Endodermal cell (in vitro differentiated cells): ENCODE measurements at regions not wholly inside any gene's neighbourhood (a gene's known extent, or its start where the extent isn't known, plus 50 kb on each side); places are given as distances from the start of the nearest gene placed in this dataset.

Experiments used
- DNase-seq: peaks from one replicate; pipeline ENCODE4 v3.0.0-alpha.2; 2017
- H3K27ac ChIP-seq: 2 replicates; pipeline ENCODE4 v1.5.1; 2013; ENCODE audit warnings: mild to moderate bottlenecking, low read depth, low read length, moderate library complexity
- H3K27me3 ChIP-seq: 2 replicates; pipeline ENCODE4 v1.6.1; 2013; ENCODE audit warnings: mild to moderate bottlenecking, low read length, moderate library complexity; ENCODE audit not compliant: insufficient read depth, control insufficient read depth, poor library complexity, severe bottlenecking
- H3K36me3 ChIP-seq: 2 replicates; pipeline ENCODE4 v1.7.0; 2013; ENCODE audit warnings: mild to moderate bottlenecking, low read length, moderate library complexity; ENCODE audit not compliant: control insufficient read depth, insufficient read depth
- H3K4me1 ChIP-seq: one replicate; pipeline ENCODE4 v1.7.0; 2013; ENCODE audit warnings: low read length; ENCODE audit not compliant: control insufficient read depth, insufficient read depth
- H3K4me3 ChIP-seq: 2 replicates; pipeline ENCODE4 v1.5.1; 2013; ENCODE audit warnings: mild to moderate bottlenecking, low read length, moderate library complexity
- H3K9ac ChIP-seq: 2 replicates; pipeline ENCODE4 v1.6.1; 2013; ENCODE audit warnings: mild to moderate bottlenecking, low read length, moderate library complexity; ENCODE audit not compliant: poor library complexity, severe bottlenecking; ENCODE audit errors: extremely low read depth
- H3K9me3 ChIP-seq: 2 replicates; pipeline ENCODE4 v1.6.1; 2013; ENCODE audit warnings: mild to moderate bottlenecking, low read length, moderate library complexity; ENCODE audit not compliant: control insufficient read depth
- H3K27ac Mint-ChIP-seq: 2 replicates; pipeline ENCODE4 v1.8.0; 2020; ENCODE audit warnings: mixed read lengths
- H3K27me3 Mint-ChIP-seq: 2 replicates; pipeline ENCODE4 v1.8.0; 2021; ENCODE audit warnings: mild to moderate bottlenecking, mixed read lengths; ENCODE audit not compliant: insufficient read depth
- H3K36me3 Mint-ChIP-seq: 2 replicates; pipeline ENCODE4 v1.8.0; 2020; ENCODE audit warnings: low read depth, mixed read lengths
- H3K4me1 Mint-ChIP-seq: 2 replicates; pipeline ENCODE4 v1.8.0; 2020; ENCODE audit warnings: mixed read lengths
- H3K4me3 Mint-ChIP-seq: 2 replicates; pipeline ENCODE4 v1.8.0; 2020; ENCODE audit warnings: mild to moderate bottlenecking, moderate library complexity, mixed read lengths
- H3K9me3 Mint-ChIP-seq: 2 replicates; pipeline ENCODE4 v1.8.0; 2020; ENCODE audit warnings: mild to moderate bottlenecking, mixed read lengths
- WGBS, 2 experiments: methylation state at CpG; one replicate each; pipeline versions ENCODE4 v1.1.5 to v1.1.7; 2013; ENCODE audit warnings: missing lambda C conversion rate in 2 of 2, mixed read lengths in 1 of 2; ENCODE audit not compliant: insufficient coverage in 1 of 2, insufficient read length in 1 of 2; 5-methylcytosine and 5-hydroxymethylcytosine counted together
- TF ChIP-seq, protein P1 (sequence below): fragments of 200-600 bp; sonication (generic); conservative IDR thresholded peaks from 2 replicates; pipeline ENCODE4 v1.5.0; 2021; ENCODE audit warnings: antibody characterized with exemption, mild to moderate bottlenecking

DNA sequence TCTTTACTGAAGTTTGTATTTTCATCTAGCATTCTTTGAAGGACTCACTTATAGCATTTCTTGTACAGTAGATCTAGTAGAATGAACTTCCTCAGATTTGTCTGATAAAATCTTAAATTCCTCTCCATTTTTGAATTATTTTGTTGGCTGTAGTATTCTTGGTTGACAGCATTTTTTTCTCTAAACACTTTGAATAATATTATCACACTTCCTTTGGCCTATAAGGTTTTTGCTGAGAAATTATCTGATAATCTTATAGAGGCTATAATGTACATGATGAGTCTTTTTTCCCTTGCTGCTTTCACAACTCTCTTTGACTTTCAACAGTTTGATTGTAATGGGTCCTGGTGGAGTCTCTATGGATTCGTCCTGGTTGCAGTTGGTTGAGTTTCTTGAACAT is 169.5 kb downstream of the NOL4 start:
- no peak for DNase-seq
- Histone ChIP-seq H3K27me3 (no peaks in the 10 kb centered on the region), H3K9me3 (no peaks in the 10 kb centered on the region), H3K27ac (no peak overlapping the region), H3K36me3 (no peaks in the 10 kb centered on the region), H3K9ac (no peak overlapping the region), H3K4me3 (no peak overlapping the region), H3K4me1 (no peaks in the 10 kb centered on the region)
- H3K4me1 Mint-ChIP-seq, result no peaks in the 10 kb centered on the region
- H3K36me3 Mint-ChIP-seq, result no peaks in the 10 kb centered on the region
- TF ChIP-seq, protein P1, sequence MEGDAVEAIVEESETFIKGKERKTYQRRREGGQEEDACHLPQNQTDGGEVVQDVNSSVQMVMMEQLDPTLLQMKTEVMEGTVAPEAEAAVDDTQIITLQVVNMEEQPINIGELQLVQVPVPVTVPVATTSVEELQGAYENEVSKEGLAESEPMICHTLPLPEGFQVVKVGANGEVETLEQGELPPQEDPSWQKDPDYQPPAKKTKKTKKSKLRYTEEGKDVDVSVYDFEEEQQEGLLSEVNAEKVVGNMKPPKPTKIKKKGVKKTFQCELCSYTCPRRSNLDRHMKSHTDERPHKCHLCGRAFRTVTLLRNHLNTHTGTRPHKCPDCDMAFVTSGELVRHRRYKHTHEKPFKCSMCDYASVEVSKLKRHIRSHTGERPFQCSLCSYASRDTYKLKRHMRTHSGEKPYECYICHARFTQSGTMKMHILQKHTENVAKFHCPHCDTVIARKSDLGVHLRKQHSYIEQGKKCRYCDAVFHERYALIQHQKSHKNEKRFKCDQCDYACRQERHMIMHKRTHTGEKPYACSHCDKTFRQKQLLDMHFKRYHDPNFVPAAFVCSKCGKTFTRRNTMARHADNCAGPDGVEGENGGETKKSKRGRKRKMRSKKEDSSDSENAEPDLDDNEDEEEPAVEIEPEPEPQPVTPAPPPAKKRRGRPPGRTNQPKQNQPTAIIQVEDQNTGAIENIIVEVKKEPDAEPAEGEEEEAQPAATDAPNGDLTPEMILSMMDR, result no peak
- no peaks in the 10 kb centered on the region for H3K27me3 Mint-ChIP-seq
- no peaks in the 10 kb centered on the region for H3K9me3 Mint-ChIP-seq
- 91% methylated on average over 1 of the region's 1 CpG; no CpG with 5 or more reads in 1 of the 2 experiments for WGBS, 2 experiments
- H3K4me3 Mint-ChIP-seq, result no peak overlapping the region
- H3K27ac Mint-ChIP-seq, result no peak overlapping the region

DNA sequence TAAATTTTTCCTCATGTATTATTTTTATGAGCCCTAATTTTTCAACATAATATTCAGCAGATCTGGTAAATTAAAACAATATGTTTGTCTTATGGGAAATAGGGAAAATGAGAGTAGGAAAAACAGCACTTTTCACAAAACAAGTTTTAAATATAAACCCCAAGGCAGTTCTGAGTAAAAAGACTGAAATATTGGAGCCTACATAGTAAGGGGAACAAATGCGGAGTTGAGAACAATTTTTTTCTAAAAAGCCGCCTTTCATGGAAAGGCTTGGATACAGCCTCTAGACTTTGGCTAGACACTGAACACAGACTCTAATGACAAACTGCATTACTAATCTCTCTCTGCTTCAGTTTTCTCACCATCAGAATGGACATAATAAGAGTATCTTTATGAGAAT is 174.1 kb downstream of the NOL4 start:
- TF ChIP-seq, protein P1, result no peak
- H3K4me1 Mint-ChIP-seq, result peaks cover 5% of the 10 kb centered on the region
- Histone ChIP-seq H3K4me3 (no peak overlapping the region), H3K4me1 (no peaks in the 10 kb centered on the region), H3K27me3 (no peaks in the 10 kb centered on the region), H3K9me3 (no peaks in the 10 kb centered on the region), H3K27ac (no peak overlapping the region), H3K9ac (no peak overlapping the region), H3K36me3 (no peaks in the 10 kb centered on the region)
- H3K27ac Mint-ChIP-seq, result no peak overlapping the region
- no peak for DNase-seq
- no peaks in the 10 kb centered on the region for H3K27me3 Mint-ChIP-seq
- no peak overlapping the region for H3K4me3 Mint-ChIP-seq
- 100% methylated on average over 1 to 2 of the region's 2 CpGs for WGBS, 2 experiments
- no peaks in the 10 kb centered on the region for H3K9me3 Mint-ChIP-seq
- no peaks in the 10 kb centered on the region for H3K36me3 Mint-ChIP-seq

DNA sequence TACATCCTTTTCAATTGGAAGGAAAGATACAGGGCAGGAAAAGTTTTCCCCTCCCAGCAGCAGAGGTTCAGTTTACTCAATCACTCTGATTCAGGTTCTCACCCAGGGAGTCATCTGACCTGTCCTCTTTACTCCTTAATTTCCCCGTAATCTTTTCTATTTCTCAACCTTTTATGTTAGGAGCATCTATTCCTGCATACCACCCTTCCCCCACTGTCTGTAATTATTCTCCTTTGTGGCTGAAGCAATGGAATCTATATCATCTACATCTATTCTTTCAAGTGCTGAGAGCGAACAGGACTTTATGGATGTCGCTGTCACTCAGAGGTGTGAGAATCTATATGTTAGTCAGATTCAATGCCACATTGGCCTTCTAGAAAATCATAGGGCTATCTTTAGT is 175.2 kb downstream of the NOL4 start:
- Mint-ChIP-seq H3K27ac (no peak overlapping the region), H3K36me3 (no peaks in the 10 kb centered on the region), H3K9me3 (no peaks in the 10 kb centered on the region), H3K4me3 (no peak overlapping the region), H3K27me3 (no peaks in the 10 kb centered on the region), H3K4me1 (peaks cover 5% of the 10 kb centered on the region)
- Histone ChIP-seq H3K36me3 (no peaks in the 10 kb centered on the region), H3K27me3 (no peaks in the 10 kb centered on the region), H3K9ac (no peak overlapping the region), H3K27ac (peak overlapping the region; percentile 61), H3K9me3 (no peaks in the 10 kb centered on the region), H3K4me3 (no peak overlapping the region), H3K4me1 (no peaks in the 10 kb centered on the region)
- no peak for DNase-seq
- TF ChIP-seq, protein P1, result no peak
- 79 to 89% methylated on average over 2 to 3 of the region's 3 CpGs for WGBS, 2 experiments
